Anterior cingulate cortex (tissue), 58 donors: ENCODE measurements at regions not wholly inside any gene's neighbourhood (a gene's known extent, or its start where the extent isn't known, plus 50 kb on each side); places are given as distances from the start of the nearest gene placed in this dataset.
"Not testable (repeated sequence)": the region's sequence is repeated elsewhere in the genome, so short reads cannot be mapped to it uniquely, and the experiment has no call there.

ENCODE experiments used
- DNase-seq, 58 donors: peaks; one replicate each; lab custom pipeline; 2025; lab: John Stamatoyannopoulos, UW

- DNase-seq: peak in 3 of 58 donors; percentile 1 to 5 (median 2)
Measured at GRCh38 chrX:9370893-9371292, 94.0 kb upstream of the TBL1X start.

DNA sequence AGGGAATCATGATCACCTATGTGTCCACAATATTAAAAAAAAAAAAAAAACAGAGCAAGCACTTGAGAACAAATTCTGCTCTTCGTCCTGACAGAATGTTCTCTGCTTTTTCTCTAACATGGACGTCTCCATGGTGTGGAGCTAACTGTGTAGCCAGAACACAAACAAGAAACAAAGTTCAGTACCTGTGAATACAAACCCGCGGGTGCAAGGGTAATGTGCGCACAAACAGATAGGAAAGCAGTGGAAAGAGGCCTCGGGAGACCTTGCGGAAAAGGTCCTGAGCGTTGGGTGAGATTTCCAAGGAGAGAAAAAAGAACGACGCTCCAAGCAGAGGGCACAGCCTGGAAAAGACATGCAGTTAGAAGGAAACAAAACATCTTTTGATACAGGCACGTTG, 92.0 kb upstream of the TBL1X start:
- no peak for DNase-seq

GRCh38 chrX:9373789-9374188, 91.1 kb upstream of the TBL1X start:
- no peak for DNase-seq

GRCh38 chrX:9374555-9374954, 90.3 kb upstream of the TBL1X start:
- DNase-seq: no peak

DNA sequence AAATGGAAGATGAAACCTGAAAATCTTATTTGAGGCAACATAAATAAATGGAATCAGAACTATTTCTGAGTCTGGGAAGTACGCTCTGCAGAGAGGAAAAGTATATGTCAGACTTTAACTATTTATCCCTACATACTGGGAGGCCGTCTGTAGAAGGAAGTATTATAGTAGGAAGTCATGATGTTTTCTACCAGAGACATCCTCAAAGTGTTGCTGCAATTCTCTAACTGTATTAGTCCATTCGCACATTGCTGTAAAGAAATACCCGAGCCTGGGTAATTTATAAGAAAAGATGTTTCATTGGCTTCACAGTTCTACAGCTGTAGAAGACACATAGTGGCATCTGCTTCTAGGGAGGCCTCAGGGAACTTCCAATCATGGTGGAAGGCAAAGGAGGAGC, 88.7 kb upstream of the TBL1X start:
- DNase-seq: no peak

DNA sequence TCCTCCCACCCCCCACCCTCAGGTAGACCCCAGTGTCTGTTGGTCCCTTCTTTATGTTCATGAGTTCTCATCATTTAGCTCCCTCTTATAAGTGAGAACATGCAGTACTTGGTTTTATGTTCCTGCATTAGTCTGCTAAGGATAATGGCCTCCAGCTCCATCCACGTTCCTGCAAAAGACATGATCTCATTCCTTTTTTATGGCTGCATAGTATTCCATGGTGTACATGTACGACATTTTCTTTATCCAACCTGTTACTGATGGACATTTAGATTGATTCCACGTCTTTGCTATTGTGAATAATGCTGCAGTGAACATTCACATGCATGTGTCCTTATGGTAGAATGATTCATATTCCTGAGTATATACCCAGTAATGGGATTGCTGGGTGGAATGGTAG, 87.6 kb upstream of the TBL1X start:
- DNase-seq: not testable (repeated sequence)

- no peak for DNase-seq
Measured at GRCh38 chrX:9378980-9379696, 85.7 kb upstream of the TBL1X start.

GRCh38 chrX:9379697-9380551, 84.9 kb upstream of the TBL1X start:
- no peak for DNase-seq

DNA sequence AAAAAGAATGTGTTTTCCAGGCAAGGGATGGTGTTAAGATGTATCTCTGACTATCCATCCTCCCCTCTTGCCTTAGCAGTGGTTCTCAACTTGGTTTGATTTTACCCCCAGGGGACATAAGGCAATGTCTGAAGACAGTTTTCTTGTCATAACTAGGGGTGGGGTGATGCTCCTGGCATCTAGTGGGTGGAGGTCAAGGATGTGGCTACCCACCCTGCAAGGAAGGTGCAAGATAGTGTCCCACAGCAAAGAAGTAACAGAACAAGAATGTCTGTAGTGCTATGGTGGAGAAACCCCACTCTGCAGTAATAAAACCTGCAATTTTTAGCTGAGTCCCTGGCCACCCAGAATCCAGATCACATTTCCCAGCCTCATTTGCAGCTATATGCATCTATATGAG, 81.2 kb upstream of the TBL1X start:
- no peak for DNase-seq

- no peak for DNase-seq
Measured at GRCh38 chrX:9388450-9388849, 76.4 kb upstream of the TBL1X start.

DNA sequence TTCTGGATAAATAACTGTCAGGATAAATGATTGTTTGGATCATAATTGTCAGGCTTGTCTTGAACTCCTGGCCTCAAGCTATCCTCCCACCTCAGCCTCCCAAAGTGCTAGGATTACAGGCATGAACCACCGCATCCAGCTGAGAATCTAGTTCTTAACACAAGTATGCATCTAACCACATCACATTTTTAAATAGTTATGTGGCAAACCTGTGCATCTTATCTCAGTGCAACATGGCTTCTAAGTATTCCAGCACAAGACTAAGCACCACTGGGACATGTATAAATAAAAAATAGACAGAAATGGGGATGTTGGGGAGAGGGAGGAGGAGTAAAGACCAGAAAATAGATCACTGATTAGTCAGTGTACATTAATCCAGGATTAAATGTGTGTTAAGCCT, 74.7 kb upstream of the TBL1X start:
- DNase-seq: no peak

GRCh38 chrX:9390693-9391368, 74.0 kb upstream of the TBL1X start:
- no peak for DNase-seq

DNA sequence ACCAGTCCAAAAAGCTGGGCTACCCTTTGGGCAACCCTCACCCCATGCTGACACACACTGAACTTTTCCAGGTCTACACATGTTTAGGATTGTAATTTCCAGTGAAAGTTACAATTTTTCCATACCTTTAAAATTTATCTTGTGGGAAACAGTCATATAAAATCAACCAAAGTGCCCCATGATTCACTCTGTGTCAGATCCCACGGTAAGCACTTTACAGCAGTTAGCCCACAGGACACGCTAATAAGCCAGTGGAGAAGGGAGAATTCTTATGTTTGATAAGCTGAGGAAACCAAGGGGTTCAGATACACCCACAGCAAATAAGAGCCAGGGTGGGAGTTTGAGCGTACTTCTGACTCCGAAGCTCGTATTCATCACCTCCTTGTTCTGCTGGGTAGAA, 72.4 kb upstream of the TBL1X start:
- DNase-seq: no peak

DNA sequence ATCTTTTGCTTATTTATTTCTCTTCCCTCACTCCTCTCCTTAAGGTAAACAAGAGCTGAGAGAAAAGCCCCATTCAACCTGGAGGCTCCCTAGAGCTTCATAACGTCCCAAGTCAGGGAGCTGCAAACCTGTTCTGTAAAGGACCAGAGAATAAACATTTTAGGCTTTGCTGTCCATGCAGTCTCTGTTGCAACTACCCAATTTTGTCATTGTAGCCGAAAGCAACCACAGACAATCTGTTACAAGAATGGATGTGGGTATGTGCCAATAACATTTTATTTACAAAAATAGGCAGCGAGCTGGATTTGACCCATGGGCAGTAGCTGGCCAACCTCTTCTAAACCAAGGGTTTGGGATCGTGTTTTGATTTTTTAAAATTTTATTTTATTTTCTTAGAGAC, 71.3 kb upstream of the TBL1X start:
- no peak for DNase-seq

DNA sequence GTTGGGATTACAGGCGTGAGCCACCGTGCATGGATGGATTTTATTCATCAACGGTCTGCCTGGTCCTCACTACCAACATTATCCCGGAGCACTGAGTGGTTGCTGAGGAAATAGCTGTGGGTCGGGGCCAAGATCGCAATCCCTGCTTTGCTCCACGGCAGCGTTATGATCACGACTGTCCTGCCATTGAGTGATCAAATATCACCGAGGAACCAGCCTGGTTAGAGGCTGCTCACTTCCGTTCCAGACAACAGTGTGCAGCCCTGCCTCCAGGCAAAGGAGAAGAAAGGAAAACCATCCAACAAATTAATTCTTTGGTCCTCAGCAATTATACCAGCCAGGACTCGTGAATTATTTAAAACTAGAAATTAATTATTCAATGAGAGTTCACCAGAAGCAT, 70.6 kb upstream of the TBL1X start:
- DNase-seq: no peak

DNA sequence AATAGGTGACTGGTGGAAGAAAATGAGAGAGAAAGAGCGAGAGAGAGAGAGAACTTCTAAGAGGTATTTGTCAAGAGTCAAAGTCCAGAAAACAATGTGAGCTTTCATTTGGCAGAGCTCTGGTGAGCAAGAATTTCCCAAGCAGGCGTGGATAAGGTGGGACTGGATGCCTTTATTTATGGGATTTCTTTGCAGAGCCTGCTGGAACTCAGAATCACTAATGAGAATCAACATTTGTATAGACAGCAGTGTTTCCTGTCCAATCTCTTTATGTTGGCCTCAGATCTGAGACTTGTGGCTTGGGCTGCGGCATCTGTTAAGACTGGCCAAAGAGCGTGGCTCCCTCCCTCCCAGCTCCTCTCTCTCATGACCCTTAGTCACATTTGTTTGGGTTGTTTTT, 67.9 kb upstream of the TBL1X start:
- DNase-seq: no peak

GRCh38 chrX:9401051-9401450, 63.8 kb upstream of the TBL1X start:
- no peak for DNase-seq

DNA sequence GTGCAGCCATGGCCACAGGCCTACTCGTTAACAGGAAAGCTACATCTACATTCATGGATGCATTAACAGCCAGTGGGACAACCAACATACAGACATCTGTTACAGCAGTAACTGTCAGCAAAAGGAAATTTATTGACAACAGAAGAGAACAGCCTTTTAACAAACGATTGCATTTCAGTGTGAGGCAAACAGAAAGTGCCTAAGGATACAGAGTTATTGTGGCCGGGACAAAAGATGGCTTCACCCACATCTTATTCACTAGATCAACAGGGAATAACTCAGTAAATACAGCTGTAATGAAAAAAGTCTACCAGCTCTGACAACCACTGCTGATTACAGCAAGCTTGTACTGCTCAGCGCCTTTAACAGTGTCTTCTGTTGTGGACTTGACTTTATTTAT, 61.5 kb upstream of the TBL1X start:
- no peak for DNase-seq

GRCh38 chrX:9405635-9406034, 59.2 kb upstream of the TBL1X start:
- DNase-seq: not testable (repeated sequence)

DNA sequence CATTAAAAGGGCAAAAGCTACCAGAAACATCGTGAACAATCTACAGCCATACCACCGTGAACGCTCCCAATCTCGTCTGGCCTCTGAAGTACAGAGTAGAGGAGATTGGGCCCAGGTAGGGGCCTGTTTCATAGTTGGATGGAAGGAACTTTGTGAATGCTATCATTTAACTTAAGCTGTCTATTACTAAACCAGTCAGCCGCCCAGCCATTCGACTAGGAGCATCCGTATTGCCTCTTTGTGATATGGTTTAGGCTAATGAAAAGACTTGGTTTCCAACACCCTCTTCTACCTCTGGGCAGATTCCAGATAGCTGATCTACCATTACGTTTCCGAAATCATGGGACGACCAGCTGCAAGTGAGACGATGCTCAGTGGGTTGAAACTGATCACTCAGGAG, 54.0 kb upstream of the TBL1X start:
- not testable (repeated sequence) for DNase-seq

DNA sequence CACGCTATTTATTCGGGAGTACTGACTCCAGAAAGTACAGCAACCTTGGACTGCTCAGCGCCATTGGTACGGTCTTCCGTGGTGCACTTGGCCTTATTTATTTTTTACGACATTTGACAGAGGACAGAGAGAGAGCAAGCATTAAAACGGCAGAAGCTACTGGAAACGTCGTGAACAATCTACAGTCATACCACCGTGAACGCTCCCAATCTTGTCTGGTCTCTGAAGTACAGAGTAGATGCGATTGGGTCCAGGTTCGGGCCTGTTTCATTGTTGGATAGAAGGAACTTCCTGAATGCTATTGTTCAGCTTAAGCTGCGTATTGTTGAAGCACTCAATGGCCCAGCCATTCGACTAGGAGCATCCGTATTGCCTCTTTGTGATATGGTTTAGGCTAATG, 53.2 kb upstream of the TBL1X start:
- not testable (repeated sequence) for DNase-seq
